Neural cell (in vitro differentiated cells): ENCODE measurements at regions not wholly inside any gene's neighbourhood (a gene's known extent, or its start where the extent isn't known, plus 50 kb on each side); places are given as distances from the start of the nearest gene placed in this dataset.

Source experiments
- H2AFZ ChIP-seq: fragments of 200-600, 300-800 bp; sonication (generic), shearing (Covaris generic); 2 replicates; pipeline ENCODE4 v1.6.0; 2014; ENCODE audit warnings: low read depth, mild to moderate bottlenecking, antibody characterized with exemption, low read length, moderate library complexity
- H3F3A ChIP-seq: fragments of 200-600 bp; shearing (Covaris generic); 2 replicates; pipeline ENCODE4 v1.6.1; 2016; ENCODE audit warnings: mild to moderate bottlenecking, moderate library complexity, mixed read lengths, antibody characterized with exemption, low read length; ENCODE audit not compliant: insufficient read depth, poor library complexity, severe bottlenecking
- H3K27ac ChIP-seq: fragments of 200-600, 300-800 bp; sonication (generic), shearing (Covaris generic); 2 replicates; pipeline ENCODE4 v1.5.1; 2014; ENCODE audit warnings: mild to moderate bottlenecking, low read length, moderate library complexity
- H3K27me3 ChIP-seq: fragments of 300-800, 200-600 bp; sonication (generic), shearing (Covaris generic); 2 replicates; pipeline ENCODE4 v1.6.0; 2014; ENCODE audit warnings: mild to moderate bottlenecking, low read depth, low read length, moderate library complexity; ENCODE audit not compliant: insufficient read depth
- H3K36me3 ChIP-seq: fragments of 300-800, 200-600 bp; sonication (generic), shearing (Covaris generic); 2 replicates; pipeline ENCODE4 v1.5.1; 2014; ENCODE audit warnings: mild to moderate bottlenecking, antibody characterized with exemption, low read length, moderate library complexity; ENCODE audit not compliant: insufficient read depth
- H3K4me2 ChIP-seq: fragments of 300-800, 200-600 bp; sonication (generic), shearing (Covaris generic); 2 replicates; pipeline ENCODE4 v1.6.0; 2014; ENCODE audit warnings: mild to moderate bottlenecking, low read length
- H3K4me3 ChIP-seq: fragments of 300-800, 200-600 bp; sonication (generic), shearing (Covaris generic); 2 replicates; pipeline ENCODE4 v1.5.1; 2014; ENCODE audit warnings: mild to moderate bottlenecking, low read length, moderate library complexity
- H3K79me2 ChIP-seq: fragments of 200-600 bp; shearing (Covaris generic); replicated peaks from 2 replicates; pipeline ENCODE4 v1.6.0; 2014; ENCODE audit warnings: mild to moderate bottlenecking, low read length, moderate library complexity; ENCODE audit not compliant: insufficient read depth
- H3K9ac ChIP-seq: fragments of 300-800, 200-600 bp; sonication (generic), shearing (Covaris generic); 2 replicates; pipeline ENCODE4 v1.6.1; 2016; ENCODE audit warnings: mild to moderate bottlenecking, low read length, mixed read lengths
- H3K9me2 ChIP-seq: fragments of 200-600 bp; shearing (Covaris generic); 2 replicates; pipeline ENCODE4 v1.6.1; 2016; ENCODE audit warnings: mild to moderate bottlenecking, low read length, mixed read lengths; ENCODE audit not compliant: insufficient read depth
- H3K9me3 ChIP-seq: fragments of 200-600, 300-800 bp; sonication (generic), shearing (Covaris generic); 2 replicates; pipeline ENCODE4 v1.6.1; 2016; ENCODE audit warnings: mild to moderate bottlenecking, mixed run types, low read length, moderate library complexity, mixed read lengths
- H4K20me1 ChIP-seq: fragments of 200-600 bp; shearing (Covaris generic); 2 replicates; pipeline ENCODE4 v1.6.1; 2016; ENCODE audit warnings: mild to moderate bottlenecking, mixed run types; ENCODE audit not compliant: insufficient read depth
- EP300 ChIP-seq: fragments of 450-650 bp; conservative IDR thresholded peaks from 2 replicates; pipeline ENCODE4 v1.6.1; 2014; ENCODE audit warnings: antibody characterized with exemption, mild to moderate bottlenecking, moderate library complexity; ENCODE audit not compliant: poor library complexity, severe bottlenecking
- EZH2 ChIP-seq: fragments of 200-600, 300-800 bp; shearing (Covaris generic), sonication (generic); IDR thresholded peaks from 2 replicates; pipeline ENCODE4 v1.6.1; 2014; ENCODE audit warnings: antibody characterized with exemption, low read length, borderline replicate concordance, mild to moderate bottlenecking; ENCODE audit not compliant: insufficient read depth, poor library complexity, severe bottlenecking
- MXI1 ChIP-seq: fragments of 450-650 bp; conservative IDR thresholded peaks from 2 replicates; pipeline ENCODE4 v1.6.1; 2014; ENCODE audit warnings: antibody characterized with exemption, mild to moderate bottlenecking; ENCODE audit not compliant: poor library complexity, severe bottlenecking
- POLR2AphosphoS5 ChIP-seq: IDR thresholded peaks from 2 replicates; pipeline ENCODE4 v1.6.1; 2012
- RAD21 ChIP-seq: fragments of 450-650 bp; conservative IDR thresholded peaks from 2 replicates; pipeline ENCODE4 v1.6.1; 2014; ENCODE audit warnings: antibody characterized with exemption, mild to moderate bottlenecking, moderate library complexity
- REST ChIP-seq: IDR thresholded peaks from 2 replicates; pipeline ENCODE4 v1.6.1; 2012; ENCODE audit warnings: borderline replicate concordance
- SMC3 ChIP-seq: fragments of 450-650 bp; conservative IDR thresholded peaks from 2 replicates; pipeline ENCODE4 v1.6.1; 2014; ENCODE audit warnings: antibody characterized with exemption, mild to moderate bottlenecking, moderate library complexity; ENCODE audit not compliant: poor library complexity
- TAF1 ChIP-seq: IDR thresholded peaks from 2 replicates; pipeline ENCODE4 v1.6.1; 2012; ENCODE audit warnings: low read depth
- TF ChIP-seq, protein P1 (sequence below): fragments of 450-650 bp; IDR thresholded peaks from 2 replicates; pipeline ENCODE4 v1.5.1; 2014; ENCODE audit warnings: antibody characterized with exemption, mild to moderate bottlenecking, moderate library complexity; ENCODE audit not compliant: poor library complexity, severe bottlenecking

GRCh38 chr15:72934921-72935320 is 117.3 kb upstream of the NEO1 start:
- TF ChIP-seq REST (no peak), MXI1 (no peak), SMC3 (no peak), EP300 (no peak), POLR2AphosphoS5 (no peak), TAF1 (no peak), EZH2 (no peak), RAD21 (no peak)
- TF ChIP-seq, protein P1, sequence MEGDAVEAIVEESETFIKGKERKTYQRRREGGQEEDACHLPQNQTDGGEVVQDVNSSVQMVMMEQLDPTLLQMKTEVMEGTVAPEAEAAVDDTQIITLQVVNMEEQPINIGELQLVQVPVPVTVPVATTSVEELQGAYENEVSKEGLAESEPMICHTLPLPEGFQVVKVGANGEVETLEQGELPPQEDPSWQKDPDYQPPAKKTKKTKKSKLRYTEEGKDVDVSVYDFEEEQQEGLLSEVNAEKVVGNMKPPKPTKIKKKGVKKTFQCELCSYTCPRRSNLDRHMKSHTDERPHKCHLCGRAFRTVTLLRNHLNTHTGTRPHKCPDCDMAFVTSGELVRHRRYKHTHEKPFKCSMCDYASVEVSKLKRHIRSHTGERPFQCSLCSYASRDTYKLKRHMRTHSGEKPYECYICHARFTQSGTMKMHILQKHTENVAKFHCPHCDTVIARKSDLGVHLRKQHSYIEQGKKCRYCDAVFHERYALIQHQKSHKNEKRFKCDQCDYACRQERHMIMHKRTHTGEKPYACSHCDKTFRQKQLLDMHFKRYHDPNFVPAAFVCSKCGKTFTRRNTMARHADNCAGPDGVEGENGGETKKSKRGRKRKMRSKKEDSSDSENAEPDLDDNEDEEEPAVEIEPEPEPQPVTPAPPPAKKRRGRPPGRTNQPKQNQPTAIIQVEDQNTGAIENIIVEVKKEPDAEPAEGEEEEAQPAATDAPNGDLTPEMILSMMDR, result no peak
- Histone ChIP-seq H2AFZ (no peak overlapping the region), H3K4me2 (no peak overlapping the region), H3K9me3 (no peaks in the 10 kb centered on the region), H3K79me2 (no peaks in the 10 kb centered on the region), H3K4me3 (no peak overlapping the region), H4K20me1 (no peaks in the 10 kb centered on the region), H3K9me2 (no peaks in the 10 kb centered on the region), H3K9ac (no peak overlapping the region), H3F3A (peaks cover 6% of the 10 kb centered on the region), H3K27ac (no peak overlapping the region), H3K36me3 (no peaks in the 10 kb centered on the region), H3K27me3 (no peaks in the 10 kb centered on the region)

DNA sequence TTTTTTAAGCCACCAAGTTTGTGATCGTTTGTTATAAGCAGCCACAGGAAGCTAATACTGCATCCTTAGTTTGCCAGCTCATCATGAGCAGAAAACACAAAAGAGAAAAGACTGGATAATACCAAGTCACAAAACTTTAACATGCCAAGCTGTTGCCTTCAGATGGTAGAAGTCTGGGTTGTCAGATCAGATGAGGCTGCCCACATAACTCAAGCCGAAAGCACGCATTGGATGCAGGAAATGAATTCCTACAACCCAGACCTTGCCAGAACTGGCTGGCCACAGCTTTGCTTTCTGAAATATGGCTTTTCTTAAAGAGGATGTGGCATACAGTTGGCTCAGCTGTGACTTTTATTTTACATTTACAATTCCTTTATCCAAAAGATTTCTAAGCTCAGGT is 118.3 kb upstream of the NEO1 start:
- Histone ChIP-seq H3K36me3 (no peaks in the 10 kb centered on the region), H3K9me3 (no peaks in the 10 kb centered on the region), H3K9ac (no peak overlapping the region), H2AFZ (no peak overlapping the region), H3K27ac (no peak overlapping the region), H4K20me1 (no peaks in the 10 kb centered on the region), H3K4me2 (no peak overlapping the region), H3K27me3 (no peaks in the 10 kb centered on the region), H3K79me2 (no peaks in the 10 kb centered on the region), H3K9me2 (no peaks in the 10 kb centered on the region), H3K4me3 (no peak overlapping the region), H3F3A (no peaks in the 10 kb centered on the region)
- no peak for TF ChIP-seq EZH2
- TF ChIP-seq MXI1, result no peak
- TF ChIP-seq EP300, result no peak
- no peak for TF ChIP-seq RAD21
- TF ChIP-seq TAF1, result no peak
- TF ChIP-seq, protein P1, result no peak
- TF ChIP-seq POLR2AphosphoS5, result no peak
- TF ChIP-seq REST, result no peak
- no peak for TF ChIP-seq SMC3
